Endothelial cell of umbilical vein (primary cell): ENCODE measurements at regions not wholly inside any gene's neighbourhood (a gene's known extent, or its start where the extent isn't known, plus 50 kb on each side); places are given as distances from the start of the nearest gene placed in this dataset.

Experiments
- BruUV-seq: library from RNA; stranded (reverse); fragments of 400-500 nt; replicated peaks from 2 replicates; lab custom pipeline; 2021; lab: Mats Ljungman, UMichigan
- CTCF ChIA-PET: fragments of 300-600, 350-600 bp; sonication (Branson Sonifier 250); formaldehyde crosslinking; loops from one replicate; lab custom pipeline; 2021; ENCODE audit warnings: antibody characterized with exemption, inconsistent platforms; lab: Charles Lee
- POLR2A ChIA-PET: fragments of 300-600, 350-600 bp; sonication (Branson Sonifier 250); formaldehyde crosslinking; loops from one replicate; lab custom pipeline; 2021; ENCODE audit warnings: antibody characterized with exemption, inconsistent platforms; lab: Charles Lee
- DNase-seq: peaks from one replicate; pipeline ENCODE4 v3.0.0-alpha.2; 2011; ENCODE audit warnings: low read depth, low spot score
- FAIRE-seq: peaks from 2 replicates; lab custom pipeline; 2011; peaks lifted over from hg19 to GRCh38; lab: Jason Lieb, UNC
- H2AFZ ChIP-seq: 2 replicates; pipeline ENCODE4 v1.6.0; 2012; ENCODE audit warnings: low read depth, low read length, control low read depth, inconsistent platforms
- H3K27ac ChIP-seq: 2 replicates; pipeline ENCODE4 v1.5.1; 2011; ENCODE audit warnings: low read depth, mild to moderate bottlenecking, control low read depth, low read length, moderate library complexity; ENCODE audit not compliant: insufficient read depth
- H3K27me3 ChIP-seq, 2 experiments: 2 replicates each; pipeline versions ENCODE4 v1.6.0 to v1.6.1; 2011; ENCODE audit warnings: low read length in 2 of 2, mixed read lengths in 1 of 2; ENCODE audit not compliant: control insufficient read depth in 2 of 2, insufficient read depth in 2 of 2
- H3K36me3 ChIP-seq, 2 experiments: 2 replicates in 1 of 2; 3 replicates in 1 of 2; pipeline ENCODE4 v1.5.1; 2011; ENCODE audit warnings: low read length in 2 of 2, mild to moderate bottlenecking in 1 of 2, moderate library complexity in 1 of 2; ENCODE audit not compliant: control insufficient read depth in 2 of 2, insufficient read depth in 2 of 2; ENCODE audit errors: extremely low read depth in 1 of 2
- H3K4me1 ChIP-seq: 3 replicates; pipeline ENCODE4 v1.5.1; 2011; ENCODE audit warnings: mild to moderate bottlenecking, low read length; ENCODE audit not compliant: control insufficient read depth, insufficient read depth; ENCODE audit errors: extremely low read depth
- H3K4me2 ChIP-seq: 2 replicates; pipeline ENCODE4 v1.6.1; 2011; ENCODE audit warnings: low read length, control low read depth, mixed read lengths; ENCODE audit not compliant: insufficient read depth
- H3K4me3 ChIP-seq, 3 experiments: fragments of 200-600 bp in 1 of 3; sonication (generic), shearing (Covaris generic) in 1 of 3; replicated peaks in 1 of 3; 2 replicates each; pipeline ENCODE4 v1.5.1; 2011 to 2016; ENCODE audit warnings: control low read depth in 3 of 3, low read length in 3 of 3, mild to moderate bottlenecking in 2 of 3, inconsistent platforms in 1 of 3, low read depth in 1 of 3, moderate library complexity in 1 of 3; ENCODE audit not compliant: insufficient read depth in 1 of 3
- H3K79me2 ChIP-seq: 2 replicates; pipeline ENCODE4 v1.6.0; 2012; ENCODE audit warnings: low read length, inconsistent platforms; ENCODE audit not compliant: control insufficient read depth, insufficient read depth
- H3K9ac ChIP-seq: replicated peaks from 2 replicates; pipeline ENCODE3; 2011; ENCODE audit warnings: low read length, control low read depth; ENCODE audit not compliant: insufficient read depth; ENCODE audit errors: extremely low read depth
- H3K9me1 ChIP-seq: replicated peaks from 3 replicates; pipeline ENCODE4 v1.6.0; 2011; ENCODE audit warnings: mild to moderate bottlenecking, low read length; ENCODE audit not compliant: control insufficient read depth, insufficient read depth; ENCODE audit errors: extremely low read depth
- H3K9me3 ChIP-seq: replicated peaks from 2 replicates; pipeline ENCODE4 v1.5.1; 2012; ENCODE audit warnings: low read length, inconsistent platforms; ENCODE audit not compliant: control insufficient read depth, insufficient read depth
- H4K20me1 ChIP-seq: replicated peaks from 2 replicates; pipeline ENCODE3; 2011; ENCODE audit warnings: mild to moderate bottlenecking, low read length; ENCODE audit not compliant: control insufficient read depth, insufficient read depth; ENCODE audit errors: extremely low read depth
- EZH2 ChIP-seq: IDR thresholded peaks from 2 replicates; pipeline ENCODE4 v1.6.1; 2012; ENCODE audit warnings: borderline replicate concordance, low read depth, mild to moderate bottlenecking, moderate library complexity, low read length, inconsistent platforms; ENCODE audit not compliant: severe bottlenecking
- FOS ChIP-seq: IDR thresholded peaks from 2 replicates; pipeline ENCODE4 v1.6.1; 2011; ENCODE audit warnings: mild to moderate bottlenecking, low read length, moderate library complexity, borderline replicate concordance; ENCODE audit not compliant: insufficient read depth
- GATA2 ChIP-seq: IDR thresholded peaks from 2 replicates; pipeline ENCODE4 v1.7.0; 2011; ENCODE audit warnings: low read depth, mild to moderate bottlenecking, moderate library complexity, mixed read lengths, low read length; ENCODE audit not compliant: insufficient read length, insufficient read depth
- JUN ChIP-seq: IDR thresholded peaks from 2 replicates; pipeline ENCODE4 v1.6.1; 2011; ENCODE audit warnings: borderline replicate concordance, low read depth; ENCODE audit not compliant: insufficient read length, insufficient read depth
- MYC ChIP-seq: IDR thresholded peaks from one replicate; pipeline ENCODE4 v1.6.1; 2011; ENCODE audit warnings: mild to moderate bottlenecking, low read depth, low read length
- POLR2A ChIP-seq: IDR thresholded peaks from 2 replicates; pipeline ENCODE4 v1.6.1; 2012; ENCODE audit warnings: low read depth, mild to moderate bottlenecking, control low read depth, low read length
- POLR2AphosphoS5 ChIP-seq: IDR thresholded peaks from 2 replicates; pipeline ENCODE4 v1.6.1; 2012; ENCODE audit warnings: low read depth, mild to moderate bottlenecking, control low read depth, low read length, moderate library complexity; ENCODE audit not compliant: insufficient read depth
- dilution Hi-C: fragments of 300-500 bp; cut with MboI; formaldehyde crosslinking; loops from one replicate; pipeline ENCODE4 v1.15.0; 2019; ENCODE audit warnings: low sequenced_read_pairs; ENCODE audit not compliant: extremely low pct_ligation_motif_present
- intact Hi-C: fragments of 100-400 bp; cut with micrococcal nuclease; formaldehyde crosslinking; loops from one replicate; pipeline ENCODE4 v1.10.0; 2022
- TF ChIP-seq, protein P1 (sequence below), 2 donors: IDR thresholded peaks; 1 replicate in 1 of 2; 2 replicates in 1 of 2; pipeline ENCODE4 v1.5.1; 2011; ENCODE audit warnings: low read length in 2 of 2, mild to moderate bottlenecking in 2 of 2, moderate library complexity in 2 of 2, control low read depth in 1 of 2, inconsistent platforms in 1 of 2, low read depth in 1 of 2; ENCODE audit not compliant: insufficient read depth in 1 of 2; ENCODE audit errors: extremely low read depth in 1 of 2
- TF ChIP-seq, protein P2 (sequence below): IDR thresholded peaks from 2 replicates; pipeline ENCODE4 v1.6.1; 2011; ENCODE audit not compliant: insufficient read depth, insufficient read length

DNA sequence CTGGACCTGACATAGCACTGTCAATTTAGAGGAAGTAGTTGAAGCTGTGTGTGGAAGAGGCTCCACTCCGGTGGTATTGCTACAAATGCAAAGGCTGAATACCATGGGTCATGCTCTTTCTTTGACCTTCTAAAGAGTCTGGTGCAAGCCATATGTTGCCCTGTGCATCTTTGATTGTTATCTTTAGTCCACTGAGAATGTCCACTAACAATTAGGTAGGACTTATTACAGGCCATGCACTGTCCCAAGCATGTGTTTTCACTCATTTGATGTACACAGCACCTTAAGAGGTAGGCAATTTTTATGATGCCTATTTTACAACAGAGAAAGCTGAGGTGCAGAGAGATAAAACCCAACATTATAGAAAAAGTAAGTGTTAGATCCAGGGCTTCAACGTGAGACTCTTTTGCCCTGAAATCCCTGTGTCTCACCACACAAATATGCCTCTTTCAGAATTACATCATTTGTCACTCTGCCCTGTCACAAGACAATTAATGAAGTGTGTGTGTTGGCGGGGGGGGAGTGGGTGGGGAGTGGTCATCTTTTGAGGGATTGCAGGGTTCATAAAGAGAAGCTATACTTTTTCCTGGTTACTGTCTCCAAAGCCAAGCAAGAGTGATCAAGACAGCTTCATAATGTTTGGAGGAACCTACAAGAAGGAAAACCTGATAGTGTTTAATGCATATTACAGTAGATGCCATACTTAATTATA lies 637.6 kb upstream of the IGFBP3 start:
- Histone ChIP-seq H3K27ac (no peak overlapping the region), H4K20me1 (no peaks in the 10 kb centered on the region), H3K79me2 (no peaks in the 10 kb centered on the region), H3K4me2 (no peak overlapping the region), H3K36me3 (no peaks in the 10 kb centered on the region), H3K4me1 (peaks cover 5% of the 10 kb centered on the region), H2AFZ (peak overlapping the region; percentile 70), H3K9ac (peak overlapping the region; percentile 31), H3K4me3 (no peak overlapping the region), H3K9me3 (no peaks in the 10 kb centered on the region), H3K9me1 (no peaks in the 10 kb centered on the region), H3K27me3 (no peaks in the 10 kb centered on the region)
- FAIRE-seq, result no peak
- POLR2A ChIA-PET, result no interaction called here
- intact Hi-C loops (no loop called here), dilution Hi-C loops (no loop called here)
- CTCF ChIA-PET, result interaction anchor here (1.8 kb wide), 1 partner anchor 18 kb away, joined by 4 read pairs; no protein-coding TSS in a partner anchor
- no TSS peak for BruUV-seq
- DNase-seq, result no peak
- TF ChIP-seq MYC (no peak), FOS (no peak), POLR2A (no peak), POLR2AphosphoS5 (no peak), GATA2 (no peak), EZH2 (no peak), JUN (no peak)
- TF ChIP-seq, protein P1, sequence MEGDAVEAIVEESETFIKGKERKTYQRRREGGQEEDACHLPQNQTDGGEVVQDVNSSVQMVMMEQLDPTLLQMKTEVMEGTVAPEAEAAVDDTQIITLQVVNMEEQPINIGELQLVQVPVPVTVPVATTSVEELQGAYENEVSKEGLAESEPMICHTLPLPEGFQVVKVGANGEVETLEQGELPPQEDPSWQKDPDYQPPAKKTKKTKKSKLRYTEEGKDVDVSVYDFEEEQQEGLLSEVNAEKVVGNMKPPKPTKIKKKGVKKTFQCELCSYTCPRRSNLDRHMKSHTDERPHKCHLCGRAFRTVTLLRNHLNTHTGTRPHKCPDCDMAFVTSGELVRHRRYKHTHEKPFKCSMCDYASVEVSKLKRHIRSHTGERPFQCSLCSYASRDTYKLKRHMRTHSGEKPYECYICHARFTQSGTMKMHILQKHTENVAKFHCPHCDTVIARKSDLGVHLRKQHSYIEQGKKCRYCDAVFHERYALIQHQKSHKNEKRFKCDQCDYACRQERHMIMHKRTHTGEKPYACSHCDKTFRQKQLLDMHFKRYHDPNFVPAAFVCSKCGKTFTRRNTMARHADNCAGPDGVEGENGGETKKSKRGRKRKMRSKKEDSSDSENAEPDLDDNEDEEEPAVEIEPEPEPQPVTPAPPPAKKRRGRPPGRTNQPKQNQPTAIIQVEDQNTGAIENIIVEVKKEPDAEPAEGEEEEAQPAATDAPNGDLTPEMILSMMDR (IDR thresholded peaks at IDR 0.05; ENCODE audit: extremely low read depth in 1 of 2, insufficient read depth in 1 of 2, low read depth in 1 of 2, low read length in 2 of 2), result no peak
- TF ChIP-seq, protein P2, sequence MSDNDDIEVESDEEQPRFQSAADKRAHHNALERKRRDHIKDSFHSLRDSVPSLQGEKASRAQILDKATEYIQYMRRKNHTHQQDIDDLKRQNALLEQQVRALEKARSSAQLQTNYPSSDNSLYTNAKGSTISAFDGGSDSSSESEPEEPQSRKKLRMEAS, result no peak
